ENCODE measurements at regions not wholly inside any gene's neighbourhood (a gene's known extent, or its start where the extent isn't known, plus 50 kb on each side); places are given as distances from the start of the nearest gene placed in this dataset.

GRCh38 chr4:115325836-115326235 is 212.4 kb upstream of the NDST4 start:
- DNase-seq (ENCODE audit: low spot score), result no peak

GRCh38 chr4:115323106-115323707 is 209.8 kb upstream of the NDST4 start:
- DNase-seq (ENCODE audit: low spot score), result no peak

- DNase-seq (ENCODE audit: low spot score), result no peak
Measured at GRCh38 chr4:115315182-115315581, 201.8 kb upstream of the NDST4 start.

- DNase-seq (ENCODE audit: low spot score), result no peak
Measured at GRCh38 chr4:115310641-115311040, 197.2 kb upstream of the NDST4 start.

GRCh38 chr4:115294717-115295116 is 181.3 kb upstream of the NDST4 start:
- DNase-seq (ENCODE audit: low spot score), result no peak

GRCh38 chr4:115293093-115293462 is 179.7 kb upstream of the NDST4 start:
- no peak for DNase-seq (ENCODE audit: low spot score)

GRCh38 chr4:115292320-115293092 is 179.1 kb upstream of the NDST4 start:
- no peak for DNase-seq (ENCODE audit: low spot score)

GRCh38 chr4:115287426-115287825 is 174.0 kb upstream of the NDST4 start:
- no peak for DNase-seq (ENCODE audit: low spot score)

- DNase-seq (ENCODE audit: low spot score), result no peak
Measured at GRCh38 chr4:115279330-115279729, 165.9 kb upstream of the NDST4 start.

GRCh38 chr4:115278830-115279229 is 165.4 kb upstream of the NDST4 start:
- DNase-seq (ENCODE audit: low spot score), result no peak

GRCh38 chr4:115275615-115276014 is 162.2 kb upstream of the NDST4 start:
- DNase-seq (ENCODE audit: low spot score), result no peak

GRCh38 chr4:115274545-115274944 is 161.1 kb upstream of the NDST4 start:
- no peak for DNase-seq (ENCODE audit: low spot score)

GRCh38 chr4:115272594-115272993 is 159.2 kb upstream of the NDST4 start:
- no peak for DNase-seq (ENCODE audit: low spot score)

- no peak for DNase-seq (ENCODE audit: low spot score)
Measured at GRCh38 chr4:115272185-115272584, 158.8 kb upstream of the NDST4 start.

- no peak for DNase-seq (ENCODE audit: low spot score)
Measured at GRCh38 chr4:115260195-115260594, 146.8 kb upstream of the NDST4 start.

GRCh38 chr4:115259642-115260041 is 146.2 kb upstream of the NDST4 start:
- DNase-seq (ENCODE audit: low spot score), result no peak

GRCh38 chr4:115249808-115250207 is 136.4 kb upstream of the NDST4 start:
- no peak for DNase-seq (ENCODE audit: low spot score)

- no peak for DNase-seq (ENCODE audit: low spot score)
Measured at GRCh38 chr4:115234405-115235093, 121.1 kb upstream of the NDST4 start.

- no peak for DNase-seq (ENCODE audit: low spot score)
Measured at GRCh38 chr4:115233600-115233999, 120.2 kb upstream of the NDST4 start.

GRCh38 chr4:115229873-115230272 is 116.5 kb upstream of the NDST4 start:
- no peak for DNase-seq (ENCODE audit: low spot score)

- DNase-seq (ENCODE audit: low spot score), result no peak
Measured at GRCh38 chr4:115228851-115229250, 115.4 kb upstream of the NDST4 start.

- DNase-seq (ENCODE audit: low spot score), result no peak
Measured at GRCh38 chr4:115222061-115222460, 108.6 kb upstream of the NDST4 start.

GRCh38 chr4:115219862-115220261 is 106.4 kb upstream of the NDST4 start:
- DNase-seq (ENCODE audit: low spot score), result no peak
